Gastrocnemius medialis (tissue), 4 donors: ENCODE measurements at regions not wholly inside any gene's neighbourhood (a gene's known extent, or its start where the extent isn't known, plus 50 kb on each side); places are given as distances from the start of the nearest gene placed in this dataset.
"Not testable (repeated sequence)": the region's sequence is repeated elsewhere in the genome, so short reads cannot be mapped to it uniquely, and the experiment has no call there.

Experiments used
- ATAC-seq, 2 donors: fragments of 150-250 bp; one replicate each; pipeline ENCODE4 v1.9.1; 2016
- DNase-seq, 2 donors: peaks; one replicate each; pipeline ENCODE4 v3.0.0-alpha.2; 2019
- H3K27ac ChIP-seq, 4 donors: fragments of 200-600 bp; sonication (generic); 1 replicate in 1 of 4; 2 replicates in 3 of 4; pipeline ENCODE4 v1.5.1; 2016 to 2018; ENCODE audit warnings: mild to moderate bottlenecking in 2 of 4, moderate library complexity in 1 of 4
- H3K27me3 ChIP-seq, 3 donors: fragments of 200-600 bp; sonication (generic) in 2 of 3; 1 replicate in 1 of 3; 2 replicates in 2 of 3; pipeline versions ENCODE4 v1.5.1 to v1.6.0; 2016 to 2019; ENCODE audit warnings: mild to moderate bottlenecking in 1 of 3, moderate library complexity in 1 of 3
- H3K36me3 ChIP-seq, 2 donors: fragments of 200-600 bp; sonication (generic) in 1 of 2; one replicate each; pipeline ENCODE4 v1.5.1; 2017 to 2018
- H3K4me1 ChIP-seq, 2 donors: fragments of 200-600 bp; sonication (generic) in 1 of 2; one replicate each; pipeline ENCODE4 v1.5.1; 2016 to 2017; ENCODE audit warnings: mild to moderate bottlenecking in 2 of 2
- H3K4me3 ChIP-seq, 4 donors: fragments of 200-600 bp; sonication (generic) in 3 of 4; 1 replicate in 1 of 4; 2 replicates in 3 of 4; pipeline ENCODE4 v1.5.1; 2016 to 2019; ENCODE audit warnings: mild to moderate bottlenecking in 2 of 4
- H3K9me3 ChIP-seq, 3 donors: fragments of 200-600 bp; sonication (generic) in 2 of 3; 1 replicate in 1 of 3; 2 replicates in 2 of 3; pipeline ENCODE4 v1.5.1; 2016 to 2019
- CTCF ChIP-seq, 5 experiments: fragments of 450-650 bp in 3 of 5; fragments of 200-600 bp in 2 of 5; sonication (generic) in 2 of 5; IDR thresholded peaks in 4 of 5; conservative IDR thresholded peaks in 1 of 5; 1 replicate in 4 of 5; 2 replicates in 1 of 5; pipeline ENCODE4 v1.5.1; 2016 to 2019; ENCODE audit warnings: antibody characterized with exemption in 5 of 5, mild to moderate bottlenecking in 3 of 5, moderate library complexity in 3 of 5
- POLR2A ChIP-seq, 2 donors: fragments of 450-650 bp; IDR thresholded peaks; one replicate each; pipeline ENCODE4 v1.6.1; 2017; ENCODE audit warnings: antibody characterized with exemption in 2 of 2, mild to moderate bottlenecking in 2 of 2, moderate library complexity in 2 of 2
- in situ Hi-C, 4 donors: fragments of 200-750 bp; cut with MboI; loops; one replicate each; pipeline versions ENCODE4 v1.15.0 to v1.8.0; 2017; ENCODE audit warnings: low sequenced_read_pairs in 4 of 4
- intact Hi-C: fragments of 100-400 bp; cut with DNase I; formaldehyde crosslinking; loops from one replicate; pipeline ENCODE4 v1.15.1; 2023; ENCODE audit warnings: low total_unique reads

GRCh38 chr7:9031386-9031785, 598.0 kb downstream of the NXPH1 start:
- ATAC-seq = no peak
- in situ Hi-C loops = no loop called here
- TF ChIP-seq CTCF (IDR thresholded peaks at IDR 0.05 in 4 of 5, conservative IDR thresholded peaks at IDR 0.05 in 1 of 5) (no peak), POLR2A (IDR thresholded peaks at IDR 0.05) (no peak)
- H3K36me3 ChIP-seq = no peaks in the 10 kb centered on the region
- no peaks in the 10 kb centered on the region for H3K27me3 ChIP-seq
- H3K4me3 ChIP-seq = no peak overlapping the region
- H3K27ac ChIP-seq = no peak overlapping the region
- intact Hi-C loops = no loop called here
- H3K9me3 ChIP-seq = no peaks in the 10 kb centered on the region
- H3K4me1 ChIP-seq = no peaks in the 10 kb centered on the region
- no peak for DNase-seq

- H3K36me3 ChIP-seq = no peaks in the 10 kb centered on the region
- in situ Hi-C loops = no loop called here
- H3K4me3 ChIP-seq = no peak overlapping the region
- no peaks in the 10 kb centered on the region for H3K27me3 ChIP-seq
- H3K27ac ChIP-seq = no peak overlapping the region
- intact Hi-C loops = no loop called here
- ATAC-seq (no peak), DNase-seq (no peak)
- H3K9me3 ChIP-seq = no peaks in the 10 kb centered on the region
- TF ChIP-seq CTCF (IDR thresholded peaks at IDR 0.05 in 4 of 5, conservative IDR thresholded peaks at IDR 0.05 in 1 of 5) (no peak), POLR2A (IDR thresholded peaks at IDR 0.05) (no peak)
- no peaks in the 10 kb centered on the region for H3K4me1 ChIP-seq
Measured at GRCh38 chr7:9036080-9036479, 602.7 kb downstream of the NXPH1 start.

GRCh38 chr7:9071160-9071762, 637.9 kb downstream of the NXPH1 start:
- DNase-seq (no peak), ATAC-seq (no peak)
- no peak overlapping the region for H3K4me3 ChIP-seq
- no peak overlapping the region for H3K27ac ChIP-seq
- H3K9me3 ChIP-seq = no peaks in the 10 kb centered on the region
- no peaks in the 10 kb centered on the region for H3K27me3 ChIP-seq
- H3K36me3 ChIP-seq = no peaks in the 10 kb centered on the region
- in situ Hi-C loops (no loop called here), intact Hi-C loops (no loop called here)
- TF ChIP-seq CTCF (IDR thresholded peaks at IDR 0.05 in 4 of 5, conservative IDR thresholded peaks at IDR 0.05 in 1 of 5) = no peak
- no peak for TF ChIP-seq POLR2A (IDR thresholded peaks at IDR 0.05)
- H3K4me1 ChIP-seq = no peaks in the 10 kb centered on the region

GRCh38 chr7:9075774-9076173, 642.4 kb downstream of the NXPH1 start:
- H3K4me3 ChIP-seq, in situ Hi-C loops, ATAC-seq, H3K9me3 ChIP-seq, H3K36me3 ChIP-seq, DNase-seq, intact Hi-C loops, H3K4me1 ChIP-seq, H3K27ac ChIP-seq, H3K27me3 ChIP-seq: not testable (repeated sequence)

GRCh38 chr7:9082203-9082602, 648.8 kb downstream of the NXPH1 start:
- in situ Hi-C loops = no loop called here
- ATAC-seq (no peak), DNase-seq (no peak)
- no peaks in the 10 kb centered on the region for H3K4me1 ChIP-seq
- TF ChIP-seq CTCF (IDR thresholded peaks at IDR 0.05 in 4 of 5, conservative IDR thresholded peaks at IDR 0.05 in 1 of 5) = no peak
- no peak for TF ChIP-seq POLR2A (IDR thresholded peaks at IDR 0.05)
- no peaks in the 10 kb centered on the region for H3K36me3 ChIP-seq
- intact Hi-C loops = no loop called here
- no peak overlapping the region for H3K4me3 ChIP-seq
- H3K27ac ChIP-seq = no peak overlapping the region
- no peaks in the 10 kb centered on the region for H3K9me3 ChIP-seq
- no peaks in the 10 kb centered on the region for H3K27me3 ChIP-seq
